RKO (cell line): ENCODE measurements at regions not wholly inside any gene's neighbourhood (a gene's known extent, or its start where the extent isn't known, plus 50 kb on each side); places are given as distances from the start of the nearest gene placed in this dataset.
"Not testable (repeated sequence)": the region's sequence is repeated elsewhere in the genome, so short reads cannot be mapped to it uniquely, and the experiment has no call there.

Source experiments
- DNase-seq: peaks from one replicate; pipeline ENCODE4 v3.0.0-alpha.2; 2016; ENCODE audit warnings: low spot score

DNA sequence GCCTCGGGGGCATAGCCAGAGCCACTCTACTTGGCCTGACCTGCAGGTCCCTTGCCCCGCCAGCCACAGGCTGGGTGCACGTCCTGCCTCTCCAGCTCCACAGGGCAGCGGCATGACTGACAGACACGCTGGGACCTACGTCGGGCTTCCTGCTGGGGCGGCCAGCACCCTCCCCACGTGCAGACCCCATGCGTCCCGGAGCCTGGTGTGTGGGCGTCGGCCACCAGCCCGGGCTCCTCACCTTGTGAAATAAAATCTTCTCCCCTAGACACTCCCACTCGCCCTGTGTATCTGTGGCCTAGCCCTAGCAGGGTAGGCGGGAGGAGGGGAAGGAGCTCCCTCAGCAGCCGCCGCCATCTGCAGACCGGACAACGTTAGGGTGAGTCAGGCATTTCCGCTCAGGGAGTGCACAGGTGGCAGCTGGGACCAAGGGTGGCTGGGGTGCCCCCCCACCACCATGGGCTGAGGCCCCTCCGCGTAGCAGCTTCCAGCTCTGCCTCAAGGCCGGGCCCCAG, 119.5 kb downstream of the IGLL1 start:
- not testable (repeated sequence) for DNase-seq

DNA sequence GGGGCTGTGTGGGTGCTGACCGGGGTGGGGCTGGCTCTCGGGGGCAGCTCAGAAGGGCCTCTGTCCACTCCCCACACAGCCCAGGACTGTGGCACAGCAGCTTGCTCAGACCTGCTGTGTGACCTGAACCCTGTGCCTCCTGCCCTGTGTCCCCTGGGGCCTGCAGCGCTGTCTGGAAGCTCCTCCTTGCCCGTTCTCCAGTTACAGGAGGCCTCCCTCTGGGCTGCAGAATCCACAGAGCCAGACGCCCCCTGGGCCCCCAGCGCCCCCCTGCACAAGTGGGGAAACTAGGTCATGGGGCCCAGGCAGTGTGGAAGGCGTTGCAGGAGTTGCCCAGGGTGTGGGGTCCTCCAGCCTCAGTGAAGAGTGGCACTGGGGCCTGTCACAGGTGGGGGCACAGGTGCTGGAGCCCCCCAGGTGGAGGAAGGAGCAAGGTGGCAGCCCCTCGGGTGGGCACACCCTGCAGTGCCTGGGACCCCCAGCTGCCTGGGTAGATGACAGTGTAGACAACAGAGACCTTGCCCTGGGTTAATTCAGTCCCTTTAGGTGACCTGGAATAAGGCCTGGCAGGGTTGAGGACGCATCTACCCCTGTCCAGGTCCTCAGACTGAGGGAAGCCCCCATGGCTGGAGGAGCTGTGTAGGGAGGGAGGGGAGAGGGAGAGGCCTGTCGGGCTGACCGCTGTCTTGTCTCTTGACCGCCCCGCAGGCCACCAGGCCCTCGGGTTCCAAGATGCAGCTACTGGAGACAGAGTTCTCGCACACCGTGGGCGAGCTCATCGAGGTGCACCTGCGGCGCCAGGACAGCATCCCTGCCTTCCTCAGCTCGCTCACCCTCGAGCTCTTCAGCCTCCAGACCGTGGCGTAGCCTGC, 120.2 kb downstream of the IGLL1 start:
- not testable (repeated sequence) for DNase-seq

DNA sequence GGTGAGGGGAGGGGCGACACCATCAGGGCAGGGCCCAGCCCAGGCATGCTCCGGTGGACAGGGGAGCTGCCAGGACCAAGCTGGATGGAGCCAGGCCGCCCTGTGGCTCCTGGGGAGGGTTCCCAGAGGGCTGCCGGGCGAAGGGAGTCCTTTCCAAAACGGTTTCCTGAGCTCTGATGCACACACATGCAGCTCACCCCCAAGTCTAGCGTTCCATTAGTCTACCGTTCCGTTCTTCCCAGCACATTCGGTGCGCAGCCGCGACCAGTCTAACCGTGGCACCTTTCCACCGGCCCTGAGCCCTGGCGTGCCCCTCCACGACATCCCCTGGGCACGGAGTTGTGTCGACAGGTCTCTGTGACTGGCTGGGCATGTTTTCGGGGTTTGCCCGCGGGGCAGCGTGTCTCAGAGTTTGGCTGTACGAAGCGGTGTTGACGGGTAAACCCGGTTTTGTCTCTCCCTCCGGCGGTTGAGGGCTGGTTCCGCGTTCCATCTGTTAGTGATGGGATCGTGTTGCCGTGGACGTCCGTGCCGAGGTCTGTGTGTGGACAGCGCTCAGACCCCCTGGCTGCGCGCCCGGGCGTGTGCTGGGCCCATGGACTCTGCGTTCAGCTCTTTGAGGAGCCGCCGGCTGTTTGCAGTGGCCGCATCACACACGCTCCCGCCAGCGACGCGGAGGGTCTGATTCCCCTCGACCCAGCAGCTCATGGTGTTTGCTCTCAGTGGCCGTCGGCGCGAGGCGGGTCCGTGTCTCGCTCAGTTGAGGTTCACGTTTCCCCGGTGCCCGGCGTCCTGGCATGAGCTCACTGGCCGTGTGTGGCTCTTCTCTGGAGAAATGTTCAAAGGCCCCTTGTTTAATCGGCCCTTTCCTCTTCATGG, 121.2 kb downstream of the IGLL1 start:
- DNase-seq: no peak

DNA sequence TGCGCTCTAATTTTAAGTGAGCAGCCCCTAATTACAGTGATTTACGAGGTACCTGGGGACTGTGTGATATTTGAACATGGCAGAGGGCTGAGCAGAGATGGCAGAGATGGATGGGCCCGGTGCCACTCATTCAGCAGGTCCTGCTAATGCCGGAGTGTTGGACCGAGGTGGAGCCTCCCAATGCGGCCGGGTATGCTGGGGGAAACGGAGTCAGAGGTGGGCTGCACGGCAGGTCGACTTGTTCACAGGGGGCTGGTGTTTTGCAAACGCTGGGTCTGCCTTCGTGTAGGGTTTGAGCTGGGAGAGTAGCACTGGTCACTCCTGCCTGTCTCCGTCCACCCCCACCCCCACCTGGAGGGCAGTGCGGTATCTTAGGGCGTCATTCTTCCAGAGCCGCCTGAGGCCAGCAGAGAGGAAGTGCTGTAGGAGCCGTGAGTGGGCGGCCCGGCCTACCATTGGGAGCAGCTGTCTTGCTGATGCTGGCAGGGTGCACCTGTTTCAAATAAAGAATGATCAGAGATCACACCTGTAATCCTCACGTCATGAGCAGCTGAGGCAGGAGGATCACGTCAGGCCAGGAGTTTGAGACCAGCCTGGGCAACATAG, 122.6 kb downstream of the IGLL1 start:
- DNase-seq: no peak

DNA sequence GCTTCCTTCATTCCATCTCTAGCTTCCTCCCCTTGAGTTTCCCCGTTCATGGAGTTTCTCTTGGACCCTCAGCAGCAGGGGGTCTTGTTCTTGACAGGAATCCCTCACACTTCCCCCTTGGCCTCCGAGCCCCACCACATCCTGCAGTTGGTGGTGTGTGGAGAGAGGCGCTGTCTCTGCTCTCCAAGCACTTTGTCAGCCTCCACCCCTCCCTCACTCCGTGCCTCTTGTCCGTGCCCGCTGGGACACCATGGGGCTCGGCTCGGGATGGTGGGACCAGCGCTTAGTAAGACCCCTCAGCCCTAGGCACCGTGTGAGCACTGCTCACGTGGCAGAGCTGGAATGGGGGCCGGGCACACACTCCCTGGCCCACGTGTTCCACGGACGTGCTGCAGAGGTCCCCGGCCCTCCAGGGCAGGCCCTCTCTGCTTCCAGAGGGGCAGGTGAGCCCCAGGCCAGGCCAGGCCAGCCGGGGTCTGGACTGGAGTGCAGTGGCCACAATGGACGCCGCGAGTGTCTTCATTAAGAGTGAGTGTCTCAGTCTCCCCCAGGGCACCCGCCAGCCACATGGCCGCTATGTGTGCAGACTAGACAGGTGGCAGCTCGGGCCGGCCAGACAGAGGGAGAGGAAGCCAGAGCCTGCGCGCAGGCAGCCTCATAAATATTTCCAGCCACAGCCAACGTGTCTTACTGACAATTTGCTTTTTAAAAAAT, 123.3 kb downstream of the IGLL1 start:
- not testable (repeated sequence) for DNase-seq

GRCh38 chr22:23454345-23454744, 125.7 kb downstream of the IGLL1 start:
- not testable (repeated sequence) for DNase-seq

DNA sequence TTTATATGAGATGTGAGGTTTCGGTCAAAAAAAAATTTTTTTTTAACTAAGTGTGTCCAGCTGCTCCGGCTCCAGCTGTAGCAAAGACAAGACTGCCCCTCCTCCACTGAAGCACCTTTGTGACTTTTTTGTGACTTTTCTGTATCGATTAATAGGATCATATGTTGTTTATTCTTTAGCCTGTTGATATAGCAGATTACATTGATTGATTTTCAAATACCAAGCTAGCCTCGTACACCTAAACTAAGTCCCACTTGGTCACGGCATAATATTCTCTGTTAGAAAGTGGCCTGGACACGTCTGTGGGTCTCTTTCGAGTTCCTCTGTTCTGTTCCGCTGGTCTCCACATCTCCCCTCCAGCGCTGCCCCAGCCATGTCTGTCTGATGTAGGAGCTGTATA, 126.8 kb downstream of the IGLL1 start:
- DNase-seq: no peak

GRCh38 chr22:23452231-23453010, 127.7 kb downstream of the IGLL1 start:
- DNase-seq: no peak

DNA sequence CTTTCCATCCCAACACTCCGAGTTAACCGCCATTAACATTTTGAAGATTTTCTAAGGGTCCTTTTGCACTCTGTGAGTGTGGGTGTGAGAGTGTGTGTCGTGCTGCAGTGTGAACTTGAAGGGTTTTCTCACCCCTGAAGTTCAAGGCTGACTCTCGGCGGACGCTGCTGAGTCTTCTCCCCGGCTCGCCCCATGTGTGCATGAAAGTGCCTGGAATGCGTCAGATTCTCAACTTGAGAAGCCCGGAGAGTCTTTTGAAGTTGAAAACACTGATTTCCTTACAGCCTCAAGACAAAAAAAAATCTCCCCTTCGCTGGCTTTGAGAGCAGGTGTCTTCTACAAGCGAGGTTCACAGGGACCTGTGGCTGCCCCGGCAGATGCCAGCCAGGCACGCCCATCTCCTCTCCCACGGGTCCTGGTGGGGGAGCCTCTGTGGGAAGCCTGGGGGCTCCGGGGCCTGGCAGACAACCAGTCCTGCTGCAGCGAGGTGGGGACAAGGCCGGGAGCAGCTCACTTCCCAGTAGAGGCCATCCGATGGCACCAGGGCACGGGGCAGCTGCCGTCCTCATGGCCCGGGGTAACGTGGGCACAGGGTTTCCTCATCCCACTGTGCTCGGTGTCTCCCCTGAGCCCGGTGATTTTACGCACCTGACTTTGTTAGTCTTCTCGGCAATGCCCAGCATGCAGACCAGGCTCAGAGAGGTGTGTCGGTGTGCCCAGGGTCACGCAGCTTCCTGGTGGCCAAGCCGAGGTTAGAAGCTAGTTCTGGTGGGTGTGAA, 128.4 kb downstream of the IGLL1 start:
- DNase-seq: not testable (repeated sequence)

DNA sequence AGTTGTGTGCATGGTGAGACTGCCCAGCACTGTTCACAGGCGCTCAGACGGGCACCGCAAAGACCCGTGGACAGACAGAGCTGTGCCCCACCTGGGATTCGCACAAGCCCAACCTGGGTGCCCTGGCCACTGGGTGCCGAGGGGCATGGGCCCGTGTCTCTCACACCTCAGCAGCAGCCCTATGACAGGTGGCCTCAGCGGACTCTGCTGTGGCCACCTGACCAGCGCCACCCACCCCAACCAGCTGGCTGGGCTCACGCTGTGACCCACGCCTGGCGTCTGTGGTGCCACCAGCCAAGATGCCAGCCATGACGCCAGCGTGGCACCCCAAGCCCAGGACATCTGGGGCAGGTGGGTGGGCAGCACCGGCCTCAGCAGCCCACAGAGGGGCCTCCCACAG, 129.3 kb downstream of the IGLL1 start:
- DNase-seq: not testable (repeated sequence)

DNA sequence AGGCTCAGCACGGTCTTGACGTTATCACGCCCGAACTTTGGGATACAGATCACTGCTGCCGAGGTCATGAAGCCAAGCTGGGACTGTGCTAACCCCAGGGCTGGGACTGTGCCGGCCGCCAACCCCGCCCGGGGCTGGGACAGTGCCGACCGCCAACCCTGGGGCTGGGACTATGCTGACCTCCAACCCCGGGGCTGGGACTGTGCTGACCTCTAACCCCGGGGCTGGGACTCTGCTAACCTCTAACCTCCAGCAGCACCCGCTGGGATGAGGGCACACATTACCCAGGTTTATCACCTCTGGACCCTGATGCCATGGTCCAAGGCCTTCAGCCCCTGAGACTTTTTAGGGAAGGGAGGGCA, 129.7 kb downstream of the IGLL1 start:
- DNase-seq: no peak

GRCh38 chr22:23449748-23450433, 130.2 kb downstream of the IGLL1 start:
- not testable (repeated sequence) for DNase-seq

GRCh38 chr22:23448499-23449288, 131.4 kb downstream of the IGLL1 start:
- not testable (repeated sequence) for DNase-seq

GRCh38 chr22:23446796-23447350, 133.2 kb downstream of the IGLL1 start:
- DNase-seq: no peak

GRCh38 chr22:23446194-23446593, 133.9 kb downstream of the IGLL1 start:
- DNase-seq: not testable (repeated sequence)

DNA sequence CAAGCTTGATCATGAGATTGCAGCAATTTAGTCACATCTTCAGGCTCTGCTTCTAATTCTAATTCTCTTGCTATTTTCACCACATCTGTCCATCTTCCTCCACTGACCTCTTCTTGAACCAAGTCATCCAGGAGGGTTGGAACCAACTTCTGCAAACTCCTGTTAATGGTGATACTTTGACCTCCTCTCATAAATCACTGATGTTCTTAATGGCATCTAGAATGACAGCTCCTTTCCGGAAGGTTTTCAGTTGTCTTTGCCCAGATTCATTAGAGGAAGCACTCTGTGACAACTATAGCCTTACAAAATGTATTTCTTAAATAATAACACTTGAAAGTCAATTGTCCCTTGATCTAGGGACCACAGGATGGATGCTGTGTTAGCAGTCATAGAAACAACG, 136.2 kb downstream of the IGLL1 start:
- not testable (repeated sequence) for DNase-seq

DNA sequence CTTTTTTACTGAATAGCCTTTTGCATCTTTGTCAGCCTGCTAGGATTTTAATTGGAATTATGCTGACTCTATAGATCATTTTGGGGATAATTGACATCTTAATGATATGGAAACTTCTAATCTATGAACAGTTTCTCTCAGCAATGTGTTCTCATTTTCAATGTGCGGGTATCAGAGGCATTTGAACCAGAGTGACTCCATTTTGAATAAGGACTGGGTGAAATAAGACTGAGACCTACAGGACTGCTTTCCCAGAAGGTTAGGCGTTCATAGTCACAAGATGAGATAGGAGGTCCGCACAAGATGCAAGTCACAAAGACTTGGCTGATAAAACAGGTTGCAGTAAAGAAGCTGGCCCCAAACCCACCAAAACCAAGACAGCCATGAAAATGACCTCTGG, 140.5 kb downstream of the IGLL1 start:
- DNase-seq: not testable (repeated sequence)

DNA sequence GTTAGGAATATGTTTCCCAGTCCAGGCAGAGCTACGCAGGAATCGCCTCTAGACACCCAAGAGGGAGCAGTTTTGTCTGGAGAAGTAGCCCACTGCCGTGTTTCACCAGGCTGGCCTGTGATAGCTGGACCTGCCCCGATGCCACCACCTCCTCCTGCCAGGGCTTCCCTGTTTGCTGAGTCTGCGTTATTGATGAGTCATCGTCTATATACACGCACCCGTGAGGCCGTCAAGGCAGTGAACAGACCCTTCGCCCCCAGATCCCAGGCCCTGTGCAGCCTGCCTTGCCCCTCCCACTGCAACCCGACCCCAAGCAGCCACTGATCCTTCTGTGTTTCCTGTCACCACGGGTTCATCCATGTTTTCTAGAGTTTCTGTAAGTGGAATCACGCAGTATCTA, 141.9 kb downstream of the IGLL1 start:
- DNase-seq: no peak
